HS-27A (cell line): ENCODE measurements at regions not wholly inside any gene's neighbourhood (a gene's known extent, or its start where the extent isn't known, plus 50 kb on each side); places are given as distances from the start of the nearest gene placed in this dataset.

Experiments used
- DNase-seq: peaks from one replicate; pipeline ENCODE4 v3.0.0-alpha.2; 2012; ENCODE audit warnings: low read depth, missing footprints

- DNase-seq: no peak
Measured at GRCh38 chr5:57711471-57711870, 228.9 kb upstream of the ACTBL2 start.

DNA sequence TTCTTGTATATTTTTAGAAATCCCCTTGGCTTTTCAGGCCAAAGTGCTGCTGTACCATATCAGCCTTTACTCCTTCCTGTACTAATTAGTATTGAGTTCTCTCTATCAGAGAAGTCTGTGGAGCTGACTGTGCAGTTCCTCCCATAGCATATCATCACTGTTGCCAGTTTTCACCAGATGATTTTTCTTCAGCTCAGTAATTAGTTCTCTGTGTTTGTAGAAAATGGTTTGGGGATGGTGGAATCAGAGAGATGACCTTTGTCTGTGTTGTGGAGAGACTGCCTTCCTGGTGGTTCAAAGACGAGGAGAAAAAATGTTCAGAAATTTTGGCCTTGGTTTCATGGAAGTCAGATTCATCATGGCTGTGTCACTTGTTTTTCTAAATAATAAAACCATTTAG, 227.5 kb upstream of the ACTBL2 start:
- DNase-seq: no peak

- DNase-seq: no peak
Measured at GRCh38 chr5:57705769-57706168, 223.2 kb upstream of the ACTBL2 start.

GRCh38 chr5:57703721-57704120, 221.1 kb upstream of the ACTBL2 start:
- no peak for DNase-seq

GRCh38 chr5:57700484-57700883, 217.9 kb upstream of the ACTBL2 start:
- DNase-seq: no peak

DNA sequence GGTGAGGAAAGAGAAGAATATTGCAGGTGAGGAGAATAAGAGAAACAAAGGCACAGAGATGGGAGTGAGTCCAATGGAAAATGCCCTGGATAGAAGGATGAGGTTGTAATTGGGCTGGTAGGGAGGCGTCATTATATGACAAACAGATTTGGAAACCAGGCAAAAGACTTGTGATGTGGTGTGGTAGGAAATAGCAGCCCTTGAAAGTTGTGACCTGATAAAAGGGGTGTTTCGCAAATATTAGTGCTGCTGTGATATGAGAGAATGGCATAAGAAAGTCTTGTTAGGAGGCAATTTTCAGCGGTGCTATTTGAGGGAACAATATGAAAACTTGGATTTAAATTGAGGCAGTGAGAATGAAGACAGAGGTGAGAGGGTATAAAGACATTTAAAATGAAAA, 217.5 kb upstream of the ACTBL2 start:
- DNase-seq: no peak

DNA sequence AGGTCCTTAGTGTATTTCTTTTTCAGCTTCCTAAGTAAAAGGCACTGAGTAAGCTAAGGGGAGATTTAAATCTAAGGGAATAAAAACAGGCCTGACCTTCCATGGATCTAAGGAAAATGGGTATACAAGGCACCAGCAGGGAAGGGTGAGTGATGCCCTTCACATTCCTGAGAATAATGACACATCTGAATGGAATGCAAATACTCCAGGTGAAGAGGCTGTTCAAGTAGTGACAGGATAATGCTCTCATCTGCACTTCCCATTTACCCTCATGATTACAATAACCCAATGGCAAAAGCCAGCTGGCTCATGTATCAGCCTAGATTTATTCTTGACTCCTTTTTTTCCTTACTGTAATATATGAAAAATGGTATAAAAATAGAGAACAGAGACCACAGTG, 216.2 kb upstream of the ACTBL2 start:
- no peak for DNase-seq

DNA sequence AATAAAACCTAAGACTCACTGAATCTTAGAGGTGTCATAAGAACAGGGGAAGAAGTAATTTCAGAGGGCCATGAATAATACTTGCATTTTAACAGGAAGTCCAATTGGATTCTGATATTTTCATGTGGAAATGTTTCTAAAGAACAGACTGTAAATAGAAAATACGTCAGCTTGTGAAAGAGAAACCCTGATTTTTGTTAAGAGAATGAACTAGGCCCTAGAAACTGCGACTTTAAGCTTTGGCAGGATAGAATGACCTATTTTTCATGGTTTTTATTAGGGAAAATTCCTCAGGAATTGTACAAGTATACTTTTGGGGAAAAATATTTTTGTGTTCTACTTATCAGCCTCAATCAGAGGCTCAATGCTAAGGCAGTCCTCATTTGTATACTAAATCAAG, 215.5 kb upstream of the ACTBL2 start:
- no peak for DNase-seq

- no peak for DNase-seq
Measured at GRCh38 chr5:57696825-57697570, 214.4 kb upstream of the ACTBL2 start.

DNA sequence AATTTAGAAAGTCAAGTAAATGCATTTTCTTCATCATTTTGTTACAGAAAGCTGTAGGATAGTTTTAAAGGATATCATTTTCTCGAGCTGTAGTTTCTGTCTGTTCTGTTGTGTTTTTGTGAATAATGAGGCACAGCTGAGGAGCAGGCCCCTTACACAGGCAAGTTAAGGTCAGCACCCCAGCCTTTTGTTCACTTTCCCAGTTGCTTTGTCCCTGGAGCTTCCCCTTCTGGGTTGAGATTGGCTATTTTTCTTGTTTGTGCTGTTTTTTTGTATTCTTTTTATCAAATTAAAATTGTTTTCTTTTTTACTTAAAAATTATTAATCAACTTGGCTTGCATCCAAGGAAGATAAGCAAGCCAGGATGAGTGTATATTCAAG, 213.8 kb upstream of the ACTBL2 start:
- DNase-seq: no peak

GRCh38 chr5:57695706-57696388, 213.2 kb upstream of the ACTBL2 start:
- no peak for DNase-seq

- DNase-seq: no peak
Measured at GRCh38 chr5:57695179-57695578, 212.6 kb upstream of the ACTBL2 start.

DNA sequence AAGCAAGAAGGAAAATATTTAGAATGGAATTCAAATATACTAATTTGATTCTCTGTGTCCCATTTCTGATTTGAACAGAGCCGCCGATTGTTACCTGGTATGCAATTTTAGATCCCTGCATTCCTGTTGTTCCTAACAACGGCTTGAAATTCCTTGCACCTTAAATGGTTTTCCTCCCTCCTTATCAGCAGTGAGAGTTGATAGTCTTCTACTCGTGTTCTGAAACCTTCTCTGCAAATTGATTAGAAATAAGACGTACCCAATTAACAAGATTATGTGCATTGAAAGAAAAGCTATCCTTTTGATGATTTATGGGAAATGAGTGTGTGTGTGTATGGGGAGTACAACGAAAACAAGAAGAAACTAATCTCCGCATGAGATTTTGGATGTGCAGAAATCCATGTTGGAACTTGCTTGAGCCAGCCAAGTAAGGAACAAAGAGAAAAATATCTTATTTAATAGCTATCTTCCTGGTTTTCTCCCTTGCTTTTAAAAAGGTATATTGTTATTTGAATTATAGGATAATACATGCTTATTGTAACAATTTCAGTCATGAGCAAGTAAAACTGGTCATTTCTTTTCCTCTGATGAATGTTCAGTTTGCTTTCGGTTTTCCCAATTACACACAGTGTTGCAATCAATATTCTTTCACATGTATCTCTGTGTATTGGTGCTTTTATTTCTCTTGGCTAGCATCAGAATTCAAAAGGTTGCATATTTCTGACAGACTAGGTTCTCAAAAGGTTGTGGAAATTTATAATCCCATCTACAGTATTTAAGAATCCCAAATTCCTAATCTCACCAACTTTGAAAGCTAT, 211.1 kb upstream of the ACTBL2 start:
- DNase-seq: no peak

GRCh38 chr5:57692582-57693487, 210.2 kb upstream of the ACTBL2 start:
- DNase-seq: peak; percentile 69

GRCh38 chr5:57690724-57691123, 208.1 kb upstream of the ACTBL2 start:
- DNase-seq: no peak

- no peak for DNase-seq
Measured at GRCh38 chr5:57687596-57687995, 205.0 kb upstream of the ACTBL2 start.

DNA sequence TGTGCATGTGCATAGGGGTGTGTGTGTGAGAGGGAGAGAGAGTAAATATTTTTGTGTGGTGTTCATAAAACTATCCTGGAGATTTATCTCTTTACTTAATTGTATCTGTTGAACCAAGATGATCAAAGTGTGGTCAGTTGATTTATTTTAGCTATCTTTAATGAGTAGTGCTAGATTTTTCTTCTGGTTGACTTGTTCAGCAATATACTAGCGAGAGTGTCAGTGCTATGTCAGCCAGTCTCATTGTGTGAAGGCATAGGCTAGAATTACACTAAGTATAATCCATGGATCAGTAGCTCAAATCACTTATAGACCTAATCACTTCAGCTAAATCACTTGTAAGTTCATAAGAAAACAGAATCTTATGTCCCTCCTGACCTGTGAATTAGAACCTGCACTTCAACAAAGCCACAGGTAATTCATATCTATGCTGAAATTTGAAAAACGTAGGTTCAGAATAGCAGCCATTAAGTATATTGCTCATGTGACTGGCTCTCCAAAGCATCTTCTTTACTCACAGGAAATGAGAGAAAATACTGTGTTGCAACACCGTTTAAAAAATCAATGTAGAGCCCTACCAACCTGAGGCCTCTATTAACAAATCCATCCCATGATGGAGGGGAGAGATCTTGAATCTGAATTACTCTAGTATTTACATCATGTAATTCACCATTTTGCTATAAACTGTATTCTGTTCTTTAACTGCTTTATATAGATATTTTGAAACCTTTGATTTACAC, 203.1 kb upstream of the ACTBL2 start:
- no peak for DNase-seq

DNA sequence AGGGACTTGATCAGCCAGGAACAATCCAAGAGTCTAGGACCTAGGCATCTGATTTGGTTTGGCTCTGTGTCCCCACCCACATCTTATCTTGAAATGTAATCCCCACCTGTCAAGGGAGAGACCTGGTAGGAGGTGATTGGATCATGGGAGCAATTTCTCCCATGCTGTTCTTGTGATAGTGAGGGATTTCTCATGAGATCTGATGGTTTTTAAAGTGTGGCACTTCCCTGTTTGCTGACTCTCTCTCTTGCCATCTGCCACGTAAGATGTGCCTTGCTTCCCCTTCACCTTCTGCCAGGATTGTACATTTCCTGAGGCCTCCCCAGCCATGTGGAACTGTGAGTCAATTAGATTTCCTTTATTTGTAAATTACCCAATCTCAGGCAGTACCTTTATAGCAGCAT, 201.7 kb upstream of the ACTBL2 start:
- no peak for DNase-seq

- DNase-seq: no peak
Measured at GRCh38 chr5:57683036-57683630, 200.5 kb upstream of the ACTBL2 start.

DNA sequence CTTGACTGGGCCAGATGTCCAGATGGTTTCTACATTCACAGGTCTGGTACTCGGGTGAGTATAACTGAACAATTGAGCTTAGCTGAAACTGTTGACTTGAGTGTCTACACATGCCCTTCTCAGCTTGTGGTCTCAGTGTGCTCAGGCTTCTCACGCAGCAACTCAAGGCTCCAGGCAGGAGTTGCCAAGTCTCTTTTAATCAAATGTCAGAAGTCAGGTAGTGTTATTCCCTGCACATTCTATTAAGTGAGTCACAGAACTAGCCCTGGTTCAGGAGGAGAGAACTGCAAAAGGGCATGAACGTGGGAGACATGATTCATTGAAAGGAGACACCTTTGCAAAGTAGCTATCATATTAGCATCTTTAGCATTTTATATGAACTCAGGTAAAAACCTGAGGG, 199.3 kb upstream of the ACTBL2 start:
- no peak for DNase-seq

GRCh38 chr5:57680686-57681085, 198.1 kb upstream of the ACTBL2 start:
- DNase-seq: no peak
